HG03575 (cell line): ENCODE measurements at regions not wholly inside any gene's neighbourhood (a gene's known extent, or its start where the extent isn't known, plus 50 kb on each side); places are given as distances from the start of the nearest gene placed in this dataset.
"Not testable (repeated sequence)": the region's sequence is repeated elsewhere in the genome, so short reads cannot be mapped to it uniquely, and the experiment has no call there.

Experiments used
- ATAC-seq: cut with Tn5 transposase; IDR thresholded peaks from one replicate; pipeline ENCODE4 v1.9.1; 2021; ENCODE audit not compliant: unreplicated experiment, insufficient number of reproducible peaks, low FRiP score; ENCODE audit errors: extremely low read depth

GRCh38 chr12:67789266-67789665 lies 140.7 kb downstream of the DYRK2 start:
- ATAC-seq, result no peak

GRCh38 chr12:67790660-67791059 lies 142.1 kb downstream of the DYRK2 start:
- no peak for ATAC-seq

DNA sequence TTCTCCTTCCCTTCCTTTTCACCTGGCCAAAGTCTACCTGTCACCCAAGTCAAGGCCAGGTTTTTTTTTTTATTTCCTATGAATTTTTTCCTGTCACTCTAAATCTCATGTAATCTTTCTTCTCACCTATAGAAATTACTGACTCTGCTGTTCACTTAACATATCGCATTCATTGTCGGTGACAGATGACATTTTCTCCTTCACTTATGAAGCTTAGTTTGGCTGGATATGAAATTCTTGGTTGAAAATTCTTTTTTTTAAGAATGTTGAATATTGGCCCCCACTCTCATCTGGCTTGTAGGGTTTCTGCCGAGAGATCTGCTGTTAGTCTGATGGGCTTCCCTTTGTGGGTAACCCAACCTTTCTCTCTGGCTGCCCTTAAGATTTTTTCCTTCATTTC lies 142.8 kb downstream of the DYRK2 start:
- not testable (repeated sequence) for ATAC-seq

- no peak for ATAC-seq
These were observed 143.6 kb downstream of the DYRK2 start for GRCh38 chr12:67792185-67792584.

DNA sequence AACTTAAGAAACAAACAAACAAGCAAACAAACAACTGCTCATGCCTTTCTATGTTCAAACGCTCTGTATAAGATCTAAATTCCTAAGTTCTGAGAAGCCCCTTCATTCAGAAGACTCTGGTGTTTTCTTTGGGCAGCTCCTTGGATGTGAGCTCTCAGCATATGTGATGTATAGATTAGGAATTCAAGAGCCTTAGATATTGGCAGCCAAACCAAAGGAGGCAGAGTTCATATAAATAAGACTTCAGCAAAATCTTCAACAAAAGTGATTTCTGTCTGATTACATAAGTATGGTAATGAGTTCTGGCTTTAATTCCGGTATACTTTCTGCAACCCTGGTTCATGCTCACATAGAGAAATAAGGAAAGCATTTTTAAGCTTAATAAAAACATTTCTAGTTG lies 145.6 kb downstream of the DYRK2 start:
- ATAC-seq, result no peak

- no peak for ATAC-seq
These were observed 146.7 kb downstream of the DYRK2 start for GRCh38 chr12:67795236-67795635.

DNA sequence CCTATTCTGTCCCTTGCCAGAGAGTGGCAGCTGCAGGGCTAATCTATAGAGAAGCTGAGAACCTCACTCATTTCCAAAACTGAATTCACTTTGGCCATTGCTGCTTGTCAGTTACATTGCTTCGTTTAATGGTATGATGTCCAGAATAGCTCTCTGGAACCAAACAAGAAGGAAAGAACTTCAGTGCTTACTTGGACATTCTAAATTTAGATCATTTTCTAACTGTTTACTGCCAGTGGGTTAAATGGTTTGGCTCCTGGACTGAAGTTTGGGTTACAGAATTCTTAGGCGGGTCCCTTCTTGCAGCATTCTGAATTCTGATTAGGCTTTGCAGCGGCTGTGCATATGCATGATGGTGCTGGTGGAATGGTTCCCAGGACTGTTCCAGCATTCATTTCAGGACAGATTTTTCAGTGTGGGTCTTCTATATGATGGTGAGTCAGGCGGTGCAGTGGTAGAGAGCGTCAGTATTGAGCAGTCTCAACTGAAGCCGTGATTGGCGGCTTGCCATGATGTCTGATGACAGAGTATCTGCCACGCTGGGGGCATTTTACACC lies 148.7 kb downstream of the DYRK2 start:
- ATAC-seq, result no peak

DNA sequence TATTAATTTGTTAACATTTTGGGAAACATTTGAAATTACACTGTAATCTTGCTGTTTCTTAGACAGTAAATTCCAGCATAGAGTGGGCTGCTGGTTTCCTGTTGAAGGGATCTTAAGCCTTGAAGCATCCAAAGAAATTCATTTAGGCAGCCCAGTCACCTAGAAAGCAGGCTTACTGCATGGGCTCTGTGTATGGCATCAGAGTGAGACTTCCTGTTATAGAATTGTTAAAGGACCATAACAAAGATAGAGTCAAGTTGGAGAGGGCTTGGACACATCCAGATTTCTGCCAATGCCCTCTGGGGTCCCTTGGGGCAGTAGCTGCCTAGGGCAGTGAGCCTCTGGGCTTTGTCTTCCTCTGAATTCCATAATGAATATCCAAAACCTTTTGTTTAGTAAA lies 149.2 kb downstream of the DYRK2 start:
- ATAC-seq, result no peak

DNA sequence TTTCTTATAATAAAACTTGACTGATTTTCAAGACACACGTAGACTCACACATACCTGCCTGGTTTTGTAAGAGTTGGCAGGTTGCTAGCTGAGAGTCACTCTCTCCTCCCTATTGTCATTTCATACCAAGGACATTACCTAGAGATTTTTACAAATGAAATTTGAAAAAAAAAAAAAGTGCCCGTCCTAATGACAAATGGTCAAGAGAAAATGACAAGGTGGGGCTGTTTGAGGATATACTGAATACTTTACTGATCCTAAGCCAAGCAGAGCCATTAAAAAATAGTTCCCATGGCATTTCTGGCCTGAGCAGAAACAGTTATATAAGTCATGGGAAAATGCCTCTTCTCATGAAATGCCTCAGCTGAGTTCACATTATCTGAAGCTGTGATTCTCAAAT lies 150.2 kb downstream of the DYRK2 start:
- no peak for ATAC-seq

GRCh38 chr12:67802731-67803130 lies 154.2 kb downstream of the DYRK2 start:
- no peak for ATAC-seq

- no peak for ATAC-seq
These were observed 154.9 kb downstream of the DYRK2 start for GRCh38 chr12:67803278-67803993.

DNA sequence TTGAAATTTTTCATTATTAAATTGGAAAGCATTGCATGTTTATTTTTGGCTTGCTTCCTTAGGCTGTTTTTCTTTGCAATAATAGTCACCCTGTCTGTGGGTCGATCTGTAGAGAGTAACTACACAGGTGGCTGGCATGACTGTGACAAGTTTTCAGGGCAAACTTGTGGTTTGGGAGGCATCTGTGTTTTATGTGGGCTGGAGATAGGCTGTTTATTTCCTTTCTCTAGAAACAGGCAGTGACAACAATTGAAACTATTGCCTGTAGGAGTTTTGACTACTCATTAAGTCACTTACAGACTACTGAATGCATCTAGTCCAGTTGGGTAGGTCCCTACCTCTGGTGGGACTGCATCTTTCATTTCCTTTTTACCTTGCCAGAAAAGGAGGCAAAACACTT lies 155.6 kb downstream of the DYRK2 start:
- no peak for ATAC-seq

- no peak for ATAC-seq
These were observed 159.3 kb downstream of the DYRK2 start for GRCh38 chr12:67807814-67808213.

- ATAC-seq, result no peak
These were observed 161.6 kb downstream of the DYRK2 start for GRCh38 chr12:67810166-67810565.

- ATAC-seq, result no peak
These were observed 163.2 kb downstream of the DYRK2 start for GRCh38 chr12:67811437-67812361.

DNA sequence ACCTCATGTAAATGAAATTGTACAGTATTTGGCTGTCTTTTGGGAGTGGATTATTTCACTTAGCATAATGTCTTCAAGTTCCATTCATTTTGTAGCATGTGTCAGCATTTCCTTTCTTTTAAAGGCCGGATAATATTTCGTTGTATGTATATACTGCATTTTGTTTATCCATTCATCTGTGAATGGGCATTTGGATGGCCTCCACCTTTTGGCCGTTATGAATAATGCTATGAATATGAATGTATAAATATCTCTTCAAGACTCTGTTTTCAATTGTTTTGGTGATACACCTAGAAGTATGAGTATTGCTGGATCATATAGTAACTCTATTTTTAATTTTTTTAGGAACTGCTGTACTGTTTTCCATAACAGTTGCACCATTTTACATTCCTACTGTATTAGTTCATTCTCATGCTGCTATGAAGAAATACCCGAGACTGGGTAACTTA lies 164.9 kb downstream of the DYRK2 start:
- no peak for ATAC-seq

- no peak for ATAC-seq
These were observed 167.7 kb downstream of the DYRK2 start for GRCh38 chr12:67816269-67816668.

DNA sequence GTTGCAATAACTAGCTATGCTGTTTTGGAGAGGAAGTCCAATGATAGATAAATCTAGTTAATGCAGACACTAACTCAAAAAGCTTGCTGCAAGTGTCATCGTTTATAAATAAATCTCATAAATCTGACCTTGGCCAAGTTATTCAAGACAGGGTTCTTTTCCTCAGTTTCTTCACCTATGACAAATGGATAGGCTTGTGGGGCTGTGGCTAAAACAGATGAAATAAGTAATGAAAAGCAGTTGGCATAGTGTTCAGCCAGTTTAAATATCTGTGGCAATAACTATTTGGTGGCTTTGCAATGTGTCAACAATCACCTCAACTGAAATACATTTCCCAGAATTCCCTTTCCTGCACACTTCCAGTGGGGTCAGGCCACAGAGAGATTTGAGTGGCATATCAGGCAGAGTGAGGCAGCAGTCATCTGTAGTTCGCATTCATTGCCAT lies 169.9 kb downstream of the DYRK2 start:
- ATAC-seq, result no peak

- ATAC-seq, result no peak
These were observed 169.3 kb upstream of the IFNG-AS1 start for GRCh38 chr12:67819902-67820301.

DNA sequence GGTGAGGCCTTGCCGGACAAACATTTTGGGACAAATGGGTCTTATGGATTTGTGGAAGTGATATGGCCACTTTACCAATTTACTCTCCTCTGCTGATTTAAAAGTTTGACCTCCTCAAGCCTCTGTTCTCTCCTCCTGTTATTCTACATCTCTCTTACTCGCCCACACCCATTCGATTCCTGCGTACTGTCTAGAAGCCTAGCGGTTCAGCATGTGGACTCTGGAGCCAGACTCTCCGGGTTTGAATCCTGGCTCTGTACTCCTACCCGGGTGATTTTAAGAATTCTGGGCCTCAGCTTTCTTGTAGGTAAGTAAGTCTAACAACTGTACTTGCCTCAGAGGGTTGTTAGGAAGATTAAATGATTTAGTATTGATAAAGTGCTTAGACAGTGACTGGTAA lies 168.6 kb upstream of the IFNG-AS1 start:
- no peak for ATAC-seq
